NCI-H226 (cell line): ENCODE measurements at regions not wholly inside any gene's neighbourhood (a gene's known extent, or its start where the extent isn't known, plus 50 kb on each side); places are given as distances from the start of the nearest gene placed in this dataset.

Experiments
- DNase-seq: peaks from one replicate; pipeline ENCODE4 v3.0.0-alpha.2; 2015

DNA sequence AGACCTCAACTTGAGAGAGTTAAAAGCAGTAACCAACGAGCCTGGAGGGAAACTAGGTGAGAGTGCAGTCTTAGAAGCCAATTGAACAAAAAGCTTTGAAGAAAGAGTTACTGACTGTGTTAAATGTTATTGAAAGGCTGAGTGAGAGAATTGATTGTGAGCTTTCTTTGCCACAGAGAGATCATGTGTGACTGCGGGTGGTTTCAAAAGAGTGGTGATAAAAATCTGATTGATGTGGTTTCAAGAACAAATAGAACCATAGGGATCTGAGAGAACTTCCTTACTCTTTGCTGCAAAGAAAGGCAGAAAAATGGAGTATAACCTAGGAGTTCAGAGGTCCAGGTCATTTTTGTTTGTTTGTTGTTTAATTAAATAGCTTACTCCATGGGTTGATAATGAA lies 759.9 kb upstream of the ALCAM start:
- no peak for DNase-seq

DNA sequence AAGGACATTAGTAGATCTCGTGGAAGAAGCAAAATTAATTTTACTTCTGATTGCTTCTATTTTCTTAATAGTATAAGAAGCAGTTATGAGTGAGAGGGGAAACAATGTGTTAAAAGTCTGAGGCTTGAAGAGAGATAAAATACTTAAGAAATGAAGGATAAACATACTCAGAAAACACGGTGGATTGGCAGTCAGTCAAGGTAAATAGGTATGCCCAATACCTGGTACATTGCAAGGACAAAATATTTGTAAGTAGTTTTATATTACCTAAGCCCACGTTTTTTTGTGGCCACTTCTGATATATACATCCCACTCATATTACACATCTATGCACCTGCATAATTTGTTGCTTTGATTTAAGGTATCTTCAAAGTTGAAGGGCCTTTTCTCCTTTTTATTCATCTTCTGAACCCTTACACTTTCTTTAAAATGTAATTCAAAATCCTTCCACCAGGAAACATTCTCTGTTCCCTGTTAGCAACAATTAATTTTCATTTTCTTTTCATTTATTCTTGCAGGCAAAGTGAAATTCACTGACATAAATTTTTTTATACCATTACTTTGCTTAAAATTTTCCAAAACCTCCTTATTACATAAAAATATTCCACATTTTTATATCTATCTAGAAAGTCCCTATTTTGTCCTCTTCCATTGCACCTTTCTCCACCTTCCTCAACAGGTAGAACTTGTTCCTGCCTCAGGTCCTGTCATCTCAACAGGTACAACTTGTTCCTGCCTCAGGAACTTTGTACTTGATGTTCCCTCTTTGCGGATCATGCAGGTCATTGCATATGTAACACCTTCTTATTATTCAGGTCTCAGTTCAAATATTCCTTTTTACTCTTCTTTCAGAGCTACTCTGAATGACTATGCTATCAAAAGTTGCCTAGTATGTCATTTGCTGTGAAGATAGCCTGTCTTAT lies 755.7 kb upstream of the ALCAM start:
- no peak for DNase-seq

DNA sequence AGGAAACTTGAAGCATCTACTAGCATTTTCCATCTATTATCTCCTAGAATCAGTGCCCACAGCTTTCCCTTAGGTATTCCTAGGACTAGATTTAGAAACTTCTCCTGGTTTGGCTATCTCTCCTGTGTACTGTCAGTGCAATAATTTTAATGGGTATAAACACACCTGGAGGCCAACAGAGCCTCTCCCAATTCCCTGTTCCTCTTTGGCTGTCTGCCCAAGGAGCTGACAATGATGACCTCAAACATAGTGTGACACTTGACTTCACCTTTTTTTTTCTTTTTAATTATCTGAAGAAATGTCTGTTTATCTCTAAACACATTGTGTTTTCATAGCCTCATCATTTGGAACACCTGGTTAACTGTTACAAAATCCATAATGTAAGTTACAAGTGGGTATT lies 754.5 kb upstream of the ALCAM start:
- DNase-seq: no peak

- DNase-seq: no peak
These were observed 752.1 kb upstream of the ALCAM start for GRCh38 chr3:104614564-104614963.

DNA sequence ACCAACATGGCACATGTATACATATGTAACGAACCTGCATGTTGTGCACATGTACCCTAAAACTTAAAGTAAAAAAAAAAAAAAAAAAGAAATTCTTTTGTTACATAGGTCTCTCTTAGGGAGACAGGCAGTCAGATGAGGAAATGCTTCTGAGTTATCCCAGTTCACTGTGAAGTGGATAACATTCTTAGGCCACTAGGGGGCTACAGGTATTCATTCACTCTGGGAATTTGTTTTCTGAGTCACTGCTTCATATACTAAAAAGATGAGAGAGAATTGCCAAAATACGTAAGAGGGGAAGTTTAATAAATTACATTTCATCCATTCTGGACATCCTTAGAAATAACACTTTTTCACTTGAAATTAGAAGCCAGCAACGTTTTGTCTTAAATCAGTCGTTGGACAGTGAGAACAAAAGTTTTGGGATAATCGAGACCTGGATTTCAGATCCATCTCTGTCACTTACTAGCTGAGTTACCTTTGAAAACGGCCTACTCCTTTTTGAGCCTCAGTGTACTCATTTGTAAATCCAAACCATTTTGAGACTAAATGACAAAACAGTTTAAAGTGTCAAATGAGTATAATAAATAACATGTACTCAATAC lies 738.4 kb upstream of the ALCAM start:
- DNase-seq: peak; percentile 61

GRCh38 chr3:104629038-104629437 lies 737.7 kb upstream of the ALCAM start:
- peak; percentile 72 for DNase-seq

GRCh38 chr3:104631254-104631653 lies 735.5 kb upstream of the ALCAM start:
- DNase-seq: no peak

DNA sequence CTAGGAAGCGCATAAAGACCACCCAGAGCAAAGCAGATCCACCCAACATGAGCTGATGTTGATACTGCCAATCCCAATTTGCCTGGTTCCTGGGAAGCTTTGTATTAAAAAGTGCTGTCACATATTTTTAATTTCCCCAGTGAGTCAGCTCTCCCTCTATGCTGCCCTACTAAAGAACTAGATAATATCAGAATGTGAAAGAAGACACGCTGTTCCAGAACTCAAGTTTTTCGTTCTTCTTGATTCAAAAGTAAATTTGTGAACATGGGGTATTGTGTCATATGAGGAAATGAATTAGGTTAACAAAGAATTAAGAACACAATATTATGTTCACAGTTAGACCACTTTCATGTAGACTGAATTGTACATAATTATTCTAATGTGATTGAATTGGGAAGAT lies 734.2 kb upstream of the ALCAM start:
- no peak for DNase-seq

DNA sequence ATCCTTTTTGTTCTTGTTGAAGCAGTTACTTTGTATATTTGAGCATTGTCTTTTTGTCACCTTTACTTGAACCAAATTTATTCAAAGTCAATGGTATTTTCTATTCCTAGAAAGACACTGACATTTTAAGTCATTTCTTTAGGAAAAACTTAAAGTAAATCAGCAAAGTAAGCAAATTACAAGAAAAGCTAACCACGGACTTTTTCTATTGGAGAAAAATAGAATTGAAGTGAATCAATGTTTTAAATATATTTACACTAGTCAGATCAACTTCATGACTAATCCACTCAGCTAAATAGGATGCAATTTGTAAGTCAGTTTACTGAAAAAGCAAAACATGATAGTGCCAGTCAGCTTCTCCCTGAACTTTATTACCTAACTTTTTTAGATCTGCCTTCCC lies 733.8 kb upstream of the ALCAM start:
- DNase-seq: no peak

DNA sequence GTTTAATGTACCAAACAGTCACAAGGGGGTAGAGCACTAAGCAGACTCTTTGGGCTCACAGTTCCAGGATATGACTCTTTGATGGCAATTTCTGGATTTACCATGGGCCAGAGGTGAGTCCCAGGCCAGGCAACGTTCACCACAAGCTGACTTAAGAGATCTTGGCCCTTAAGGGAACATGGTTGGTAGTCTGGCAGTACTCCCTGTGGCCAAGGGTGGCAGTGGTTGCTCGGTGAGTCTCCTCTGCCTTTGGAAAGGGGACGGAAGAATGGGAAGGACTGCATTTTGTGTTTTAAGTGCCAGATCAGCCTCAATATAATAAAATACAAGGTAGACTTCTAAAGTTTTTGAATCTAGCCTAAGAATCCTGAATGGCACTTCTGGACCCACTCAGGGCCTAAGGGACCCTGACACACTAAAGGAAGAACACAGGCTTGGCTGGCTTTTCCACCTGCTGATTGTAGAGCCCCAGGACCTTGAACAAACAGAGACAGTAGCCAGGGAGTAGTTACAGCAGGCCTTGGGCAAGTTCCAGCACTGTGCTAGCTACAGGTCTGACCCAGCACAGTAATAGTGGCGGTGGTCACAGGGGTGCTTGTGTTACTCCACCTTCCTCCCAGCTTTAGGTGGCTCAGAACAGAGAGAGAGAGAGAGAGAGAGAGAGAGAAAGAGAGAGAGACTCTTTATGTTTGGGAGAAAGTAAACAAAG lies 730.7 kb upstream of the ALCAM start:
- no peak for DNase-seq

GRCh38 chr3:104642827-104643226 lies 723.9 kb upstream of the ALCAM start:
- no peak for DNase-seq

GRCh38 chr3:104646196-104646595 lies 720.5 kb upstream of the ALCAM start:
- no peak for DNase-seq

- no peak for DNase-seq
These were observed 717.9 kb upstream of the ALCAM start for GRCh38 chr3:104648823-104649222.

GRCh38 chr3:104669083-104669482 lies 697.6 kb upstream of the ALCAM start:
- no peak for DNase-seq

- no peak for DNase-seq
These were observed 694.4 kb upstream of the ALCAM start for GRCh38 chr3:104672331-104672730.

DNA sequence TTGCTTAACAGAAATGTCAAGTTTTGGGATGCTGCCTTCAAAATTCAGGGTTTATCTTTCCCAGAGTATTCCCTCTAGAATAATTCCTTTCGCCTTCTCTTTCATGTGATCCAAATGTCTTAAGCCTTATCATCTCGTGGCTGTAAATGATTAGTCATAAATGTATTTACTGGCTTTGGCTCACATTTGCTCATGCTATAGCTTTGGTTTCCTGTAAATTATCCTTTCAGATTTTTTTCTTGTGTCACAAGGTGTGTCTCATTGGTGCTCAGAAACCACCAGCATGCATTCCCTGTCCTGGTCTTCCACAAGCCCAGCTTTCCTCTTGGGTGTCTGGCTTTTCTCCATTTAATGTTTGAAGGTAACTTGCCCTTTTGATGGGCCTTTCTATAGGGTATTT lies 692.7 kb upstream of the ALCAM start:
- DNase-seq: peak; percentile 29

GRCh38 chr3:104676241-104676640 lies 690.5 kb upstream of the ALCAM start:
- peak; percentile 25 for DNase-seq

- DNase-seq: no peak
These were observed 688.8 kb upstream of the ALCAM start for GRCh38 chr3:104677932-104678331.

- DNase-seq: no peak
These were observed 681.2 kb upstream of the ALCAM start for GRCh38 chr3:104685492-104685891.

DNA sequence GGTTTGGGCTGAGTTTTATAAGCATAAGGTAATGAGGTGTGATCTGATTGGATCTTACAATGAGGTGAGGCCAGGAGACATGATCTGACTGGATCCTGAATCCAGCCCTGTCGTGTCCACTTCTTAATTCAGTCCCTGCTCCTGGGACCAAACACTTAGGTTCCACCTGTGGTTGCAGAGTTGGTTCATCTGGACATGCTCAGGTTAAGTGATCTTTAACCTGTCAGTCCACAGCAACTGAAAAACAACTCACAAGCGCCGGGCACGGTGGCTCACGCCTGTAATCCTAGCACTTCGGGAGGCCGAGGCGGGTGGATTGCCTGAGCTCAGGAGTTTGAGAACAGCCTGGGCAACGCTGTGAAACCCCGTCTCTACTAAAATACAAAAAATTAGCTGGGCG lies 679.3 kb upstream of the ALCAM start:
- no peak for DNase-seq

DNA sequence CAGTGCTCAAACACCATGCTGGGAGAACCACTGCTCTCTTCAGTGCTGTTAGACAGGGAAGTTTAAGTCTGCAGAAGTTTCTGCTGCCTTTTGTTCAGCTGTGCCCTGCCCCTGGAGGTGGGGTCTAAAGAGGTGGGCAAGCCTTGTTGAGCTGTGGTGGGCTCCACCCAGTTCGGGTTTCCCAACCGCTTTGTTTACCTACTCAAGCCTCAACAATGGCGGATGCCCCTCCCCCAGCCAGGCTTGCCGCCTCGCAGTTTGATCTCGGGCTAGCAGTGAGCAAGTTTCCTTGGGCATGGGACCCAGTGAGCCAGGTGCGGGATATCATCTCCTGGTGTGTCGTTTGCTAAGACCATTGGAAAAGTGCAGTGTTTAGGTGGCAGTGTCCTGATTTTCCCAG lies 670.2 kb upstream of the ALCAM start:
- no peak for DNase-seq

- DNase-seq: no peak
These were observed 655.3 kb upstream of the ALCAM start for GRCh38 chr3:104711406-104711805.

DNA sequence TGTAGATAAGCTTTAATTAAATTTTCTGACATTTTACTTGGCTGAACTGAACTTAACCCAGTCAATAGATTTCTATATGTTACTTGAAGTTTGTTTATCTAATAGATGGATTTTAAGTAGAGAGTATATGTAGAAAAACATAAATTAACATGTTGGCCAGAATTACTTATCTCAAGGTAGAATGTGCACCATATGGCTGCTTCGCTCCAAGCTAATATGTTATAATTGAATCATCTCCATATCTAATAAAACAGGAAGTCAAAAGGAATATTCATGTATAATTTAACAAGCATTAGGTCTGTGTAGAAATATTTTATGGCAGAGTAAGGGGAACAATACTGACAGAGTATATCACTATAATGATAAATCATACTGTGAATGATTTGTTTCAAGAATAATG lies 650.7 kb upstream of the ALCAM start:
- no peak for DNase-seq

- DNase-seq: peak; percentile 76
These were observed 648.9 kb upstream of the ALCAM start for GRCh38 chr3:104717828-104718196.
